H1 (cell line): ENCODE measurements at regions not wholly inside any gene's neighbourhood (a gene's known extent, or its start where the extent isn't known, plus 50 kb on each side); places are given as distances from the start of the nearest gene placed in this dataset.

Experiments
- CTCF ChIA-PET: fragments of 300-600 bp; sonication (Branson Sonifier 250); formaldehyde crosslinking; loops from one replicate; lab custom pipeline; 2021; ENCODE audit not compliant: partially characterized antibody; lab: Charles Lee
- POLR2A ChIA-PET: fragments of 300-600 bp; sonication (Branson Sonifier 250); formaldehyde crosslinking; loops from one replicate; lab custom pipeline; 2021; ENCODE audit warnings: inconsistent platforms; ENCODE audit not compliant: partially characterized antibody; lab: Charles Lee
- DNase-seq, 2 experiments: peaks; one replicate each; pipeline versions ENCODE4 v3.0.0 to v3.0.0-alpha.2; 2010 to 2022; ENCODE audit warnings: low spot score in 2 of 2, low read depth in 1 of 2, mixed read lengths in 1 of 2
- FAIRE-seq: peaks from 2 replicates; lab custom pipeline; 2011; peaks lifted over from hg19 to GRCh38; lab: Jason Lieb, UNC
- H2AFZ ChIP-seq: 2 replicates; pipeline ENCODE4 v1.8.1; 2012; ENCODE audit warnings: low read length, inconsistent platforms
- H2AK5ac ChIP-seq: 2 replicates; pipeline ENCODE4 v1.6.1; 2013; ENCODE audit warnings: low read depth, low read length
- H2BK120ac ChIP-seq: replicated peaks from 2 replicates; pipeline ENCODE3; 2013; ENCODE audit warnings: low read depth, low read length, inconsistent platforms
- H2BK12ac ChIP-seq: 2 replicates; pipeline ENCODE4 v1.6.1; 2013; ENCODE audit warnings: low read depth, low read length
- H2BK15ac ChIP-seq: 2 replicates; pipeline ENCODE4 v1.6.1; 2013; ENCODE audit warnings: low read length
- H2BK20ac ChIP-seq: 2 replicates; pipeline ENCODE4 v1.6.1; 2013; ENCODE audit warnings: low read length
- H2BK5ac ChIP-seq: 2 replicates; pipeline ENCODE4 v1.6.1; 2013; ENCODE audit warnings: low read depth, low read length
- H3K14ac ChIP-seq: 2 replicates; pipeline ENCODE4 v1.6.1; 2013; ENCODE audit warnings: inconsistent platforms; ENCODE audit not compliant: insufficient read length
- H3K18ac ChIP-seq: 2 replicates; pipeline ENCODE4 v1.6.1; 2013; ENCODE audit warnings: low read length; ENCODE audit errors: extremely low read depth
- H3K23ac ChIP-seq: 2 replicates; pipeline ENCODE4 v1.6.1; 2013; ENCODE audit warnings: inconsistent platforms; ENCODE audit not compliant: insufficient read length
- H3K23me2 ChIP-seq: 2 replicates; pipeline ENCODE4 v1.6.1; 2013; ENCODE audit warnings: low read depth, low read length
- H3K27ac ChIP-seq: 2 replicates; pipeline ENCODE4 v1.6.1; 2011; ENCODE audit warnings: low read depth, low read length, inconsistent platforms
- H3K27me3 ChIP-seq, 4 experiments: replicated peaks in 1 of 4; 1 replicate in 1 of 4; 2 replicates in 3 of 4; pipeline versions ENCODE4 v1.6.1 to v1.8.1; 2011 to 2013; ENCODE audit warnings: low read length in 3 of 4, mild to moderate bottlenecking in 3 of 4, inconsistent platforms in 2 of 4, mixed read lengths in 2 of 4, moderate library complexity in 1 of 4; ENCODE audit not compliant: control insufficient read depth in 3 of 4, insufficient read depth in 3 of 4; ENCODE audit errors: extremely low read depth in 1 of 4
- H3K36me3 ChIP-seq, 4 experiments: 2 replicates each; pipeline versions ENCODE4 v1.6.1 to v1.8.1; 2011 to 2013; ENCODE audit warnings: mild to moderate bottlenecking in 4 of 4, low read length in 3 of 4, moderate library complexity in 2 of 4, control low read depth in 1 of 4, inconsistent platforms in 1 of 4; ENCODE audit not compliant: insufficient read depth in 4 of 4, control insufficient read depth in 2 of 4
- H3K4ac ChIP-seq: replicated peaks from 2 replicates; pipeline ENCODE3; 2013; ENCODE audit warnings: low read length, low read depth, mixed read lengths, inconsistent platforms; ENCODE audit not compliant: insufficient read length
- H3K4me1 ChIP-seq, 4 experiments: replicated peaks in 1 of 4; 1 replicate in 1 of 4; 2 replicates in 3 of 4; pipeline versions ENCODE4 v1.6.1 to v1.8.1; 2011 to 2013; ENCODE audit warnings: low read length in 3 of 4, inconsistent platforms in 2 of 4, mixed read lengths in 1 of 4; ENCODE audit not compliant: insufficient read depth in 4 of 4, control insufficient read depth in 3 of 4
- H3K4me2 ChIP-seq, 2 experiments: 2 replicates each; pipeline versions ENCODE4 v1.6.1 to v1.8.1; 2011 to 2013; ENCODE audit warnings: low read depth in 2 of 2, low read length in 2 of 2, control low read depth in 1 of 2, inconsistent platforms in 1 of 2, mild to moderate bottlenecking in 1 of 2; ENCODE audit not compliant: insufficient read depth in 1 of 2
- H3K4me3 ChIP-seq, 4 experiments: fragments of 200-600, 300-600 bp in 1 of 4; sonication (generic), shearing (Covaris generic), sonication (Bioruptor Twin) in 1 of 4; 2 replicates each; pipeline versions ENCODE4 v1.5.1 to v1.8.1; 2011 to 2016; ENCODE audit warnings: low read length in 4 of 4, low read depth in 3 of 4, control low read depth in 2 of 4, inconsistent platforms in 2 of 4, mild to moderate bottlenecking in 2 of 4, mixed read lengths in 1 of 4, moderate library complexity in 1 of 4; ENCODE audit not compliant: insufficient read depth in 2 of 4; ENCODE audit errors: extremely low read depth in 1 of 4
- H3K56ac ChIP-seq: replicated peaks from 2 replicates; pipeline ENCODE3; 2013; ENCODE audit warnings: low read depth, mild to moderate bottlenecking, mixed read lengths, low read length, inconsistent platforms; ENCODE audit not compliant: insufficient read length
- H3K79me1 ChIP-seq: 2 replicates; pipeline ENCODE4 v1.6.1; 2013; ENCODE audit warnings: low read depth, low read length, control low read depth
- H3K79me2 ChIP-seq, 2 experiments: 2 replicates each; pipeline versions ENCODE4 v1.6.1 to v1.8.1; 2012 to 2013; ENCODE audit warnings: low read length in 2 of 2, mild to moderate bottlenecking in 2 of 2, inconsistent platforms in 1 of 2; ENCODE audit not compliant: insufficient read depth in 2 of 2, control insufficient read depth in 1 of 2
- H3K9ac ChIP-seq, 4 experiments: replicated peaks in 1 of 4; 1 replicate in 1 of 4; 2 replicates in 3 of 4; pipeline versions ENCODE4 v1.6.1 to v1.8.1; 2011 to 2013; ENCODE audit warnings: low read depth in 3 of 4, low read length in 3 of 4, control low read depth in 2 of 4, mild to moderate bottlenecking in 2 of 4, moderate library complexity in 2 of 4, inconsistent platforms in 1 of 4; ENCODE audit errors: extremely low read depth in 1 of 4
- H3K9me3 ChIP-seq, 2 experiments: 2 replicates each; pipeline versions ENCODE4 v1.6.1 to v1.8.1; 2012 to 2013; ENCODE audit warnings: mild to moderate bottlenecking in 2 of 2, moderate library complexity in 2 of 2, control low read depth in 1 of 2, inconsistent platforms in 1 of 2, low read depth in 1 of 2, low read length in 1 of 2, mixed read lengths in 1 of 2; ENCODE audit not compliant: insufficient read depth in 2 of 2
- H4K20me1 ChIP-seq, 2 experiments: replicated peaks in 1 of 2; 2 replicates each; pipeline versions ENCODE3 to v1.8.1; 2011 to 2013; ENCODE audit warnings: inconsistent platforms in 2 of 2, low read length in 2 of 2, mild to moderate bottlenecking in 1 of 2; ENCODE audit not compliant: insufficient read depth in 2 of 2, control insufficient read depth in 1 of 2
- H4K5ac ChIP-seq: 2 replicates; pipeline ENCODE4 v1.6.1; 2013; ENCODE audit warnings: low read length, low read depth, mixed read lengths, inconsistent platforms; ENCODE audit not compliant: insufficient read length
- H4K8ac ChIP-seq: 2 replicates; pipeline ENCODE4 v1.8.0; 2013; ENCODE audit warnings: mild to moderate bottlenecking, moderate library complexity, low read length, inconsistent platforms; ENCODE audit not compliant: insufficient read depth; ENCODE audit errors: extremely low read depth
- H4K91ac ChIP-seq: replicated peaks from 2 replicates; pipeline ENCODE3; 2013; ENCODE audit warnings: low read length, mixed read lengths, inconsistent platforms; ENCODE audit not compliant: insufficient read length
- POU5F1 ChIP-seq: IDR thresholded peaks from 2 replicates; pipeline ENCODE4 v1.6.1; 2011; ENCODE audit warnings: low read depth, mild to moderate bottlenecking, low read length, moderate library complexity
- TF ChIP-seq, protein P1 (sequence below): fragments of 300-600 bp; sonication (generic); IDR thresholded peaks from 2 replicates; pipeline ENCODE4 v1.7.1; 2012; ENCODE audit warnings: low read length, moderate library complexity, mild to moderate bottlenecking, inconsistent platforms; ENCODE audit not compliant: insufficient replicate concordance

DNA sequence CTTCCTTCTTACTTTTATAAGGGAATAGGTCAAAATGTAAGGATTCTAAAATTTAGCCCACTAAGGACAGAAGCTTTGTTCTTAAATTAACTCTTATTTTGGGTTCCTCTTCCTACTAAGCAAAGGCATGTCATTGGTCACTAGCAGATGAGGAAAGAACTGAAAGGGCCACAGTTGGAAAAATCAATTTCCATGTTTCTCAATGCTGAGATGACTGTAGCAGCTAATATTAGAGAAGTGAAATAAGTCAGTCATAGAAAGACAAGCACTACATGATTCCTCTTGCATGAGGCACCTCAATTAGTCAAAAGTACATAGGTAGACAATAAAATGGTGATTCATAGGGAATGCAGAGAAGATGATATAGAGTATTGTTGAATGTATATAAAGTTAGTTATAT, 353.7 kb downstream of the RSL24D1 start:
- Histone ChIP-seq H2AFZ (no peak overlapping the region), H4K8ac (no peak overlapping the region), H3K36me3 (no peaks in the 10 kb centered on the region; a peak in 1 of 8 replicates), H3K4me2 (no peak overlapping the region), H3K4ac (no peak overlapping the region), H3K18ac (no peak overlapping the region), H3K9me3 (peaks cover 3 to 51% of the 10 kb centered on the region in 2 experiments; a peak in 2 of 4 replicates), H2BK15ac (no peak overlapping the region), H2BK12ac (no peak overlapping the region), H2BK20ac (no peak overlapping the region), H4K5ac (no peak overlapping the region), H2BK120ac (no peak overlapping the region), H3K4me1 (no peaks in the 10 kb centered on the region), H3K14ac (no peak overlapping the region), H4K20me1 (no peaks in the 10 kb centered on the region), H3K23me2 (no peaks in the 10 kb centered on the region), H3K4me3 (no peak overlapping the region), H3K23ac (no peak overlapping the region), H4K91ac (no peak overlapping the region), H3K9ac (no peak overlapping the region), H2BK5ac (no peak overlapping the region), H3K27ac (no peak overlapping the region), H3K56ac (no peak overlapping the region), H3K79me1 (no peaks in the 10 kb centered on the region), H2AK5ac (no peak overlapping the region), H3K79me2 (no peaks in the 10 kb centered on the region), H3K27me3 (no peaks in the 10 kb centered on the region)
- DNase-seq (no peak), FAIRE-seq (no peak)
- CTCF ChIA-PET, result no interaction called here
- POLR2A ChIA-PET, result no interaction called here
- TF ChIP-seq, protein P1, sequence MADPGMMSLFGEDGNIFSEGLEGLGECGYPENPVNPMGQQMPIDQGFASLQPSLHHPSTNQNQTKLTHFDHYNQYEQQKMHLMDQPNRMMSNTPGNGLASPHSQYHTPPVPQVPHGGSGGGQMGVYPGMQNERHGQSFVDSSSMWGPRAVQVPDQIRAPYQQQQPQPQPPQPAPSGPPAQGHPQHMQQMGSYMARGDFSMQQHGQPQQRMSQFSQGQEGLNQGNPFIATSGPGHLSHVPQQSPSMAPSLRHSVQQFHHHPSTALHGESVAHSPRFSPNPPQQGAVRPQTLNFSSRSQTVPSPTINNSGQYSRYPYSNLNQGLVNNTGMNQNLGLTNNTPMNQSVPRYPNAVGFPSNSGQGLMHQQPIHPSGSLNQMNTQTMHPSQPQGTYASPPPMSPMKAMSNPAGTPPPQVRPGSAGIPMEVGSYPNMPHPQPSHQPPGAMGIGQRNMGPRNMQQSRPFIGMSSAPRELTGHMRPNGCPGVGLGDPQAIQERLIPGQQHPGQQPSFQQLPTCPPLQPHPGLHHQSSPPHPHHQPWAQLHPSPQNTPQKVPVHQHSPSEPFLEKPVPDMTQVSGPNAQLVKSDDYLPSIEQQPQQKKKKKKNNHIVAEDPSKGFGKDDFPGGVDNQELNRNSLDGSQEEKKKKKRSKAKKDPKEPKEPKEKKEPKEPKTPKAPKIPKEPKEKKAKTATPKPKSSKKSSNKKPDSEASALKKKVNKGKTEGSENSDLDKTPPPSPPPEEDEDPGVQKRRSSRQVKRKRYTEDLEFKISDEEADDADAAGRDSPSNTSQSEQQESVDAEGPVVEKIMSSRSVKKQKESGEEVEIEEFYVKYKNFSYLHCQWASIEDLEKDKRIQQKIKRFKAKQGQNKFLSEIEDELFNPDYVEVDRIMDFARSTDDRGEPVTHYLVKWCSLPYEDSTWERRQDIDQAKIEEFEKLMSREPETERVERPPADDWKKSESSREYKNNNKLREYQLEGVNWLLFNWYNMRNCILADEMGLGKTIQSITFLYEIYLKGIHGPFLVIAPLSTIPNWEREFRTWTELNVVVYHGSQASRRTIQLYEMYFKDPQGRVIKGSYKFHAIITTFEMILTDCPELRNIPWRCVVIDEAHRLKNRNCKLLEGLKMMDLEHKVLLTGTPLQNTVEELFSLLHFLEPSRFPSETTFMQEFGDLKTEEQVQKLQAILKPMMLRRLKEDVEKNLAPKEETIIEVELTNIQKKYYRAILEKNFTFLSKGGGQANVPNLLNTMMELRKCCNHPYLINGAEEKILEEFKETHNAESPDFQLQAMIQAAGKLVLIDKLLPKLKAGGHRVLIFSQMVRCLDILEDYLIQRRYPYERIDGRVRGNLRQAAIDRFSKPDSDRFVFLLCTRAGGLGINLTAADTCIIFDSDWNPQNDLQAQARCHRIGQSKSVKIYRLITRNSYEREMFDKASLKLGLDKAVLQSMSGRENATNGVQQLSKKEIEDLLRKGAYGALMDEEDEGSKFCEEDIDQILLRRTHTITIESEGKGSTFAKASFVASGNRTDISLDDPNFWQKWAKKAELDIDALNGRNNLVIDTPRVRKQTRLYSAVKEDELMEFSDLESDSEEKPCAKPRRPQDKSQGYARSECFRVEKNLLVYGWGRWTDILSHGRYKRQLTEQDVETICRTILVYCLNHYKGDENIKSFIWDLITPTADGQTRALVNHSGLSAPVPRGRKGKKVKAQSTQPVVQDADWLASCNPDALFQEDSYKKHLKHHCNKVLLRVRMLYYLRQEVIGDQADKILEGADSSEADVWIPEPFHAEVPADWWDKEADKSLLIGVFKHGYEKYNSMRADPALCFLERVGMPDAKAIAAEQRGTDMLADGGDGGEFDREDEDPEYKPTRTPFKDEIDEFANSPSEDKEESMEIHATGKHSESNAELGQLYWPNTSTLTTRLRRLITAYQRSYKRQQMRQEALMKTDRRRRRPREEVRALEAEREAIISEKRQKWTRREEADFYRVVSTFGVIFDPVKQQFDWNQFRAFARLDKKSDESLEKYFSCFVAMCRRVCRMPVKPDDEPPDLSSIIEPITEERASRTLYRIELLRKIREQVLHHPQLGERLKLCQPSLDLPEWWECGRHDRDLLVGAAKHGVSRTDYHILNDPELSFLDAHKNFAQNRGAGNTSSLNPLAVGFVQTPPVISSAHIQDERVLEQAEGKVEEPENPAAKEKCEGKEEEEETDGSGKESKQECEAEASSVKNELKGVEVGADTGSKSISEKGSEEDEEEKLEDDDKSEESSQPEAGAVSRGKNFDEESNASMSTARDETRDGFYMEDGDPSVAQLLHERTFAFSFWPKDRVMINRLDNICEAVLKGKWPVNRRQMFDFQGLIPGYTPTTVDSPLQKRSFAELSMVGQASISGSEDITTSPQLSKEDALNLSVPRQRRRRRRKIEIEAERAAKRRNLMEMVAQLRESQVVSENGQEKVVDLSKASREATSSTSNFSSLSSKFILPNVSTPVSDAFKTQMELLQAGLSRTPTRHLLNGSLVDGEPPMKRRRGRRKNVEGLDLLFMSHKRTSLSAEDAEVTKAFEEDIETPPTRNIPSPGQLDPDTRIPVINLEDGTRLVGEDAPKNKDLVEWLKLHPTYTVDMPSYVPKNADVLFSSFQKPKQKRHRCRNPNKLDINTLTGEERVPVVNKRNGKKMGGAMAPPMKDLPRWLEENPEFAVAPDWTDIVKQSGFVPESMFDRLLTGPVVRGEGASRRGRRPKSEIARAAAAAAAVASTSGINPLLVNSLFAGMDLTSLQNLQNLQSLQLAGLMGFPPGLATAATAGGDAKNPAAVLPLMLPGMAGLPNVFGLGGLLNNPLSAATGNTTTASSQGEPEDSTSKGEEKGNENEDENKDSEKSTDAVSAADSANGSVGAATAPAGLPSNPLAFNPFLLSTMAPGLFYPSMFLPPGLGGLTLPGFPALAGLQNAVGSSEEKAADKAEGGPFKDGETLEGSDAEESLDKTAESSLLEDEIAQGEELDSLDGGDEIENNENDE, result no peak
- TF ChIP-seq POU5F1, result no peak
